ENCODE measurements at regions not wholly inside any gene's neighbourhood (a gene's known extent, or its start where the extent isn't known, plus 50 kb on each side); places are given as distances from the start of the nearest gene placed in this dataset.

DNA sequence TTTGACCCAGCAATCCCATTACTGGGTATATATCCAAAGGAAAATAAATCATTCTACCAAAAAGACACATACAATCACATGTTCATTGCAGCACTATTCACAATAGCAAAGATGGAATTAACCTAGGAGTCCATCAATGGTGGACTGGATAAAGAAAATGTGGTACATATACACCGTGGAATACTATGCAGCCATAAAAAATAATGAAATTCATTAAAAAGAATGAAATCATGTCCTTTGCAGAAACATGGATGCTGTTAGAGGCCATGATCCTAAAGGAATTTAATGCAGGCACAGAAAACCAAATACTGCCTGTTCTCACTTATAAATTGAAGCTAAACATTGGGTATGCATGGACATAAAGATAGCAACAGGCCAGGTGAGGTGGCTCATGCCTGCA lies 61.9 kb upstream of the BMP6 start:
- H3K9me3 ChIP-seq (ENCODE audit: low read depth) = no peaks in the 10 kb centered on the region
- H3K4me3 ChIP-seq = no peak overlapping the region
- H3K79me2 ChIP-seq = no peaks in the 10 kb centered on the region
- H3K4me1 ChIP-seq (ENCODE audit: insufficient read depth) = no peaks in the 10 kb centered on the region
- H3K27me3 ChIP-seq = no peaks in the 10 kb centered on the region
- DNase-seq (ENCODE audit: low spot score) = no peak
- TF ChIP-seq, protein P1, sequence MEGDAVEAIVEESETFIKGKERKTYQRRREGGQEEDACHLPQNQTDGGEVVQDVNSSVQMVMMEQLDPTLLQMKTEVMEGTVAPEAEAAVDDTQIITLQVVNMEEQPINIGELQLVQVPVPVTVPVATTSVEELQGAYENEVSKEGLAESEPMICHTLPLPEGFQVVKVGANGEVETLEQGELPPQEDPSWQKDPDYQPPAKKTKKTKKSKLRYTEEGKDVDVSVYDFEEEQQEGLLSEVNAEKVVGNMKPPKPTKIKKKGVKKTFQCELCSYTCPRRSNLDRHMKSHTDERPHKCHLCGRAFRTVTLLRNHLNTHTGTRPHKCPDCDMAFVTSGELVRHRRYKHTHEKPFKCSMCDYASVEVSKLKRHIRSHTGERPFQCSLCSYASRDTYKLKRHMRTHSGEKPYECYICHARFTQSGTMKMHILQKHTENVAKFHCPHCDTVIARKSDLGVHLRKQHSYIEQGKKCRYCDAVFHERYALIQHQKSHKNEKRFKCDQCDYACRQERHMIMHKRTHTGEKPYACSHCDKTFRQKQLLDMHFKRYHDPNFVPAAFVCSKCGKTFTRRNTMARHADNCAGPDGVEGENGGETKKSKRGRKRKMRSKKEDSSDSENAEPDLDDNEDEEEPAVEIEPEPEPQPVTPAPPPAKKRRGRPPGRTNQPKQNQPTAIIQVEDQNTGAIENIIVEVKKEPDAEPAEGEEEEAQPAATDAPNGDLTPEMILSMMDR (IDR thresholded peaks at IDR 0.05; ENCODE audit: poor library complexity) = no peak
- no peak overlapping the region for H2AFZ ChIP-seq
- H3K4me2 ChIP-seq = no peak overlapping the region
- no peaks in the 10 kb centered on the region for H3K36me3 ChIP-seq (replicated peaks; ENCODE audit: insufficient read depth, low read depth)
- no peaks in the 10 kb centered on the region for H4K20me1 ChIP-seq (ENCODE audit: insufficient read depth, poor library complexity, severe bottlenecking)
- WGBS (ENCODE audit: low lambda C conversion rate, missing lambda C conversion rate) = 92% methylated on average over 1 of the region's 1 CpG
- H3K27ac ChIP-seq = no peak overlapping the region
- no peaks in the 10 kb centered on the region for H3K9me2 ChIP-seq (replicated peaks; ENCODE audit: insufficient read depth)

DNA sequence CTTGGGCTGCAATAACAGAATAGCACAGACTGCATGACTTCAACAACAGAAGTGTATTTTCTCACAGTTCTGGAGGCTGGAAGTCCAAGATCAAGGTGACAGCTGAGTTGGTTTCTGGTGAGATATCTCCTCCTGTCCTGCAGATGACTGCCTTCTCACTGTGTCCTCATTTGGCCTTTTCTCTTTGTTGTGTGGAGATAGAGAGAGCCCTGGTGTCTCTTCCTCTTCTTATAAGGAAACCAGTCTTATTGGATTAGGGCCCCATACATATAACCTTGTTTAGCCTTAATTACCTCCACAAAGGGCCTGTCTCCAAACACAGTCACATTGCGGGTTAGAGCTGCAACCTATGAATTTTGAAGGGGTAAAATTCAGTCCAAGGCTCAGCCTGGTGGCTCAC lies 57.0 kb upstream of the BMP6 start:
- no peaks in the 10 kb centered on the region for H3K36me3 ChIP-seq (replicated peaks; ENCODE audit: insufficient read depth, low read depth)
- DNase-seq (ENCODE audit: low spot score) = no peak
- TF ChIP-seq, protein P1 (IDR thresholded peaks at IDR 0.05; ENCODE audit: poor library complexity) = no peak

DNA sequence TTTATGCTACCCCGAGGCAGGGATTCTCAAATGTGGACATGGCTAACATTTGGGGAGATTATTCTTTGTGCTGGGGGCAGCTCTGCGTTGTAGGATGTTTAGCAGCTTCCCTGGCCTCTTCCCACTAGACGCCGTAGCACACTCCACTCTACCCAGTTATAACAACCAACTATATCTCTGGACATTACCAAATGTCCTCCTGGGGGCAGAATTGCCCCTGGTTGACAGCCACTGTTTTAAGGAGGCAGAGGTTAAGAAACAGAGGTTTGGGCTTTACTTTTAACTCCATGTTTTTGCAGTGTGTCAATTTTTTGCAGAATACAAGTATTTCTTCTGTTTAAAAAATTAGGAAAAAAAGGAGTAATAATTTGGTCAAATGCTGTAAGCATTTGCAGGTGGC lies 56.2 kb upstream of the BMP6 start:
- no peaks in the 10 kb centered on the region for H3K27me3 ChIP-seq
- no peaks in the 10 kb centered on the region for H3K36me3 ChIP-seq (replicated peaks; ENCODE audit: insufficient read depth, low read depth)
- WGBS (ENCODE audit: low lambda C conversion rate, missing lambda C conversion rate) = 85% methylated on average over 4 of the region's 4 CpGs
- H3K4me3 ChIP-seq = no peak overlapping the region
- no peaks in the 10 kb centered on the region for H3K9me3 ChIP-seq (ENCODE audit: low read depth)
- H3K27ac ChIP-seq = no peak overlapping the region
- H3K9me2 ChIP-seq (replicated peaks; ENCODE audit: insufficient read depth) = no peaks in the 10 kb centered on the region
- no peaks in the 10 kb centered on the region for H3K79me2 ChIP-seq
- H2AFZ ChIP-seq = no peak overlapping the region
- TF ChIP-seq EZH2 (IDR thresholded peaks at IDR 0.05; ENCODE audit: borderline replicate concordance) = no peak
- H3K4me2 ChIP-seq = no peak overlapping the region
- no peaks in the 10 kb centered on the region for H4K20me1 ChIP-seq (ENCODE audit: insufficient read depth, poor library complexity, severe bottlenecking)
- H3K4me1 ChIP-seq (ENCODE audit: insufficient read depth) = peaks cover 8% of the 10 kb centered on the region
- DNase-seq (ENCODE audit: low spot score) = no peak

More for the DNA sequence above, 57.0 kb upstream of the BMP6 start:
- Histone ChIP-seq H3K4me3 (no peak overlapping the region), H2AFZ (no peak overlapping the region), H3K4me1 (ENCODE audit: insufficient read depth) (peaks cover 8% of the 10 kb centered on the region), H3K4me2 (no peak overlapping the region), H3K9me2 (replicated peaks; ENCODE audit: insufficient read depth) (no peaks in the 10 kb centered on the region), H3K27me3 (no peaks in the 10 kb centered on the region), H3K27ac (no peak overlapping the region), H3K79me2 (no peaks in the 10 kb centered on the region), H4K20me1 (ENCODE audit: insufficient read depth, poor library complexity, severe bottlenecking) (no peaks in the 10 kb centered on the region), H3K9me3 (ENCODE audit: low read depth) (no peaks in the 10 kb centered on the region)
- WGBS (ENCODE audit: low lambda C conversion rate, missing lambda C conversion rate) = 92% methylated on average over 1 of the region's 1 CpG

DNA sequence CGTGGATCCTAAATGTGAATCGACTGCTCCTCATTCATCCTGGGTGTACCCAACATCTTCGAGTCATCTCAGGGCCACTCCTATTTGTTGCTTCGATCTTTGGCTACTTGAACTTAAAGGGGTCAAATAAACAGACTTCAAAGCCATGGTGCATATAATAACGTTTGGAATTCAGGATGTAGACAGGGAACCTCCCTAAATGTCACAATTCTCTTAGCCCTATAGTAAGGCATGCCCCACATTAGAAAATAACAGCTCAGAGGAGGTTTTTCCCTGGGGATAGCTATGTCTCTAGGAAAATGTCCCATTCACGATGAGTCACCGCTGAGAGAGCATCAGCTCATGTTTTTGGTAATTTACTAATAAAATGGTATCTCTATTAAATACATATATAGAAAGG lies 54.8 kb upstream of the BMP6 start:
- Histone ChIP-seq H3K27me3 (no peaks in the 10 kb centered on the region), H3K9me2 (replicated peaks; ENCODE audit: insufficient read depth) (no peaks in the 10 kb centered on the region), H4K20me1 (ENCODE audit: insufficient read depth, poor library complexity, severe bottlenecking) (no peaks in the 10 kb centered on the region), H2AFZ (no peak overlapping the region), H3K4me1 (ENCODE audit: insufficient read depth) (peaks cover 15% of the 10 kb centered on the region), H3K4me3 (no peak overlapping the region), H3K9me3 (ENCODE audit: low read depth) (no peaks in the 10 kb centered on the region), H3K4me2 (no peak overlapping the region), H3K79me2 (no peaks in the 10 kb centered on the region), H3K27ac (no peak overlapping the region), H3K36me3 (replicated peaks; ENCODE audit: insufficient read depth, low read depth) (no peaks in the 10 kb centered on the region)
- WGBS (ENCODE audit: low lambda C conversion rate, missing lambda C conversion rate) = 62% methylated on average over 7 of the region's 7 CpGs
- no peak for DNase-seq (ENCODE audit: low spot score)
- no peak for TF ChIP-seq EZH2 (IDR thresholded peaks at IDR 0.05; ENCODE audit: borderline replicate concordance)
- no peak for TF ChIP-seq EZH2phosphoT487 (IDR thresholded peaks at IDR 0.05; ENCODE audit: low read depth, severe bottlenecking, unreplicated experiment)
- TF ChIP-seq, protein P1 (IDR thresholded peaks at IDR 0.05; ENCODE audit: poor library complexity) = no peak

All from hepatocyte (in vitro differentiated cells).